SK-N-SH (cell line): ENCODE measurements at regions not wholly inside any gene's neighbourhood (a gene's known extent, or its start where the extent isn't known, plus 50 kb on each side); places are given as distances from the start of the nearest gene placed in this dataset.

Experiments
- CTCF ChIP-seq: fragments of 200-600 bp; sonication (generic); IDR thresholded peaks from 2 replicates; pipeline ENCODE4 v1.6.1; 2017; ENCODE audit warnings: antibody characterized with exemption, mild to moderate bottlenecking, moderate library complexity
- EP300 ChIP-seq, 2 experiments: IDR thresholded peaks; 2 replicates each; pipeline versions ENCODE4 v1.4.0 to v1.6.1; 2012; ENCODE audit warnings: borderline replicate concordance in 1 of 2, low read depth in 1 of 2, low read length in 1 of 2
- NRF1 ChIP-seq: IDR thresholded peaks from 2 replicates; pipeline ENCODE4 v1.6.1; 2012; ENCODE audit warnings: low read depth, mild to moderate bottlenecking, low read length
- SMC3 ChIP-seq: IDR thresholded peaks from 2 replicates; pipeline ENCODE4 v1.6.1; 2012; ENCODE audit warnings: low read depth, low read length, improper control_type of control experiment

DNA sequence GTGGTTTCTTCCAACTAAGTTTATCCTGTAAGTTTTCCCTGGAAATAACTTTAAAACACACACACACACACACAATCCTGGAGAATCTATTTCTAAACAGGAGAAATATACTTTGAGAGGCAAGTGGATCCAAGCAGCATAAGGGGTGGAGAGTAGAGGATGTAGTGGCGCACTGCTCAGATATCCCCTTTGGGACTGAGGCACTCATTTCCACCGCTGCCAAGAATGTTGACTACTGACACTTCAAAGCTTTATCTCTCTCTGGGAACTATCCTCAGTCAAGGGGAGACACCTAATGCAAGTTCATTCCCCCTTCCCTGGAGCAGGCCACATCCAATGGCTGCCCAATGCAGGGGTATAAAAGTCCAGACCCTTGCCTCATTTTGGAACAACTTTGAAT lies 75.8 kb downstream of the CAPZA3 start:
- TF ChIP-seq NRF1 = no peak
- TF ChIP-seq EP300 (IDR thresholded peaks at IDR 0.05; ENCODE audit: borderline replicate concordance in 1 of 2, low read depth in 1 of 2, low read length in 1 of 2) = no peak
- no peak for TF ChIP-seq SMC3
- no peak for TF ChIP-seq CTCF
